Adrenal gland (tissue), 9 donors: ENCODE measurements at regions not wholly inside any gene's neighbourhood (a gene's known extent, or its start where the extent isn't known, plus 50 kb on each side); places are given as distances from the start of the nearest gene placed in this dataset.

ENCODE experiments used
- DNase-seq, 7 donors: peaks; one replicate each; pipeline ENCODE4 v3.0.0-alpha.2; 2019 to 2020
- H3K27ac ChIP-seq, 5 donors: fragments of 200-600 bp; sonication (generic) in 4 of 5; 1 replicate in 3 of 5; 2 replicates in 2 of 5; pipeline versions ENCODE4 v1.5.1 to v1.8.0; 2016 to 2020; ENCODE audit warnings: mild to moderate bottlenecking in 1 of 5
- H3K27me3 ChIP-seq: fragments of 200-600 bp; 2 replicates; pipeline ENCODE4 v1.8.0; 2021
- H3K36me3 ChIP-seq, 2 donors: fragments of 200-600 bp; replicated peaks in 1 of 2; 1 replicate in 1 of 2; 2 replicates in 1 of 2; pipeline versions ENCODE4 v1.5.1 to v1.8.0; 2018 to 2022
- H3K4me1 ChIP-seq, 2 donors: fragments of 200-600 bp; replicated peaks in 1 of 2; 1 replicate in 1 of 2; 2 replicates in 1 of 2; pipeline versions ENCODE4 v1.5.1 to v1.8.0; 2018 to 2021
- H3K4me3 ChIP-seq, 4 donors: fragments of 200-600 bp; sonication (generic) in 3 of 4; one replicate each; pipeline ENCODE4 v1.5.1; 2016 to 2018
- H3K9me3 ChIP-seq, 3 donors: fragments of 200-600 bp; sonication (generic) in 1 of 3; replicated peaks in 1 of 3; 1 replicate in 2 of 3; 2 replicates in 1 of 3; pipeline versions ENCODE4 v1.5.1 to v1.8.0; 2016 to 2021
- POLR2A ChIP-seq, 2 donors: fragments of 450-650 bp; IDR thresholded peaks; one replicate each; pipeline ENCODE4 v1.6.1; 2017; ENCODE audit warnings: antibody characterized with exemption in 2 of 2, mild to moderate bottlenecking in 2 of 2, moderate library complexity in 1 of 2
- WGBS, 4 donors: extraction: QIAGEN DNeasy Blood & Tissue Kit in 2 of 4; methylation state at CpG; one replicate each; pipeline versions ENCODE4 v1.1.5 to v1.1.7; 2013 to 2017; 5-methylcytosine and 5-hydroxymethylcytosine counted together
- intact Hi-C, 2 donors: fragments of 100-400 bp; cut with DNase I; formaldehyde crosslinking; loops; one replicate each; pipeline versions ENCODE4 v1.14.1 to v1.15.0; 2022 to 2023
- TF ChIP-seq, protein P1 (sequence below), 6 experiments: fragments of 450-650 bp in 4 of 6; fragments of 200-600 bp in 2 of 6; sonication (generic) in 1 of 6; IDR thresholded peaks; 1 replicate in 5 of 6; 2 replicates in 1 of 6; pipeline versions ENCODE4 v1.5.1 to v1.8.0; 2016 to 2021; ENCODE audit warnings: antibody characterized with exemption in 6 of 6, mild to moderate bottlenecking in 2 of 6, moderate library complexity in 1 of 6
- donor health status: healthy with polysubstance abuse.
- donor health status: Bipolar disorder and iron deficiency.
- donor health status: DM: yes; HTN: yes; CAD: no.
- donor health status: DM: no; HTN: no; CAD: no.
- donor health status: DM: no; HTN: no; CAD: no.

DNA sequence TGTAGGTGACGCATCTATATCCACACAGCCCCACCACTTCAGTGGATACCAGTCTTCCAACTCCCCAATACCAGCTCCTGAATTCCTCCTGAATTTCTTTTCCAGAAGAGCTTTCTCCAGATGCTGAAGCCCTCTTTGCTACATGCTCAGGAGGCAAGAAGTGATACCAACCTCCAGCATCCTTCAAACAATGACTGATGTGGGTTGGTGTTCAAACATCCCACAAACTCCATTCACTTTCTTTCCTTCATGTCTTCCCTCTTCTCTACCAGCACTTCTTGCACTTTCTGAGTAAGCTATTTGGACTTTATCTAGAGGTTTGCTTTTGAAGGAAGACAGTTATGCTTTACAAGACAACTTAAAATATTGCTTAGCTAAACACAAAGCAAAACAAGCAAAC lies 179.9 kb upstream of the RORB start:
- intact Hi-C loops = no loop called here
- no peak overlapping the region for H3K4me3 ChIP-seq
- no peaks in the 10 kb centered on the region for H3K9me3 ChIP-seq
- H3K36me3 ChIP-seq = no peaks in the 10 kb centered on the region
- no peak for DNase-seq
- no peaks in the 10 kb centered on the region for H3K27me3 ChIP-seq
- H3K27ac ChIP-seq = no peak overlapping the region
- no peaks in the 10 kb centered on the region for H3K4me1 ChIP-seq
- 0 to 93% (median 0%) methylated on average over 1 of the region's 1 CpG for WGBS, 4 donors
- TF ChIP-seq, protein P1, sequence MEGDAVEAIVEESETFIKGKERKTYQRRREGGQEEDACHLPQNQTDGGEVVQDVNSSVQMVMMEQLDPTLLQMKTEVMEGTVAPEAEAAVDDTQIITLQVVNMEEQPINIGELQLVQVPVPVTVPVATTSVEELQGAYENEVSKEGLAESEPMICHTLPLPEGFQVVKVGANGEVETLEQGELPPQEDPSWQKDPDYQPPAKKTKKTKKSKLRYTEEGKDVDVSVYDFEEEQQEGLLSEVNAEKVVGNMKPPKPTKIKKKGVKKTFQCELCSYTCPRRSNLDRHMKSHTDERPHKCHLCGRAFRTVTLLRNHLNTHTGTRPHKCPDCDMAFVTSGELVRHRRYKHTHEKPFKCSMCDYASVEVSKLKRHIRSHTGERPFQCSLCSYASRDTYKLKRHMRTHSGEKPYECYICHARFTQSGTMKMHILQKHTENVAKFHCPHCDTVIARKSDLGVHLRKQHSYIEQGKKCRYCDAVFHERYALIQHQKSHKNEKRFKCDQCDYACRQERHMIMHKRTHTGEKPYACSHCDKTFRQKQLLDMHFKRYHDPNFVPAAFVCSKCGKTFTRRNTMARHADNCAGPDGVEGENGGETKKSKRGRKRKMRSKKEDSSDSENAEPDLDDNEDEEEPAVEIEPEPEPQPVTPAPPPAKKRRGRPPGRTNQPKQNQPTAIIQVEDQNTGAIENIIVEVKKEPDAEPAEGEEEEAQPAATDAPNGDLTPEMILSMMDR (IDR thresholded peaks at IDR 0.05) = no peak
- no peak for TF ChIP-seq POLR2A (IDR thresholded peaks at IDR 0.05)

DNA sequence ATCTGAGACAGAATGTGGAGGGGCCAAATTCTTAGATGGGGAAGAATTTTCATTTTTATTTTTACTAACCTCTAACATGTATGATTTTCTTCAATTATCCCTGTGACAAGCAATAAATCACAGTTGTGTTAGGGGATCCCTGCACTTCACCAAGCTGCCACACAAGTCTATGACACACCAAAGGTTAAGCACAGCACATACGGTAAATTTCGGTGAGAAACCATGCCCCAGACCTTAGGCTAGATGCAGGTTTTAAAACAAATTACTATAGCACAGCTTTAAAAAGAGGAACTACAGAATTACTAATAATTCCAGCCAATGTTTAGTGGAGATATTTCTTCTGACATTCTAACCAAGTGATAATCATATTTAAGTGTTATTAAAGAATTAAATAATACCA lies 175.7 kb upstream of the RORB start:
- H3K36me3 ChIP-seq = no peaks in the 10 kb centered on the region
- no peak overlapping the region for H3K27ac ChIP-seq
- TF ChIP-seq, protein P1 (IDR thresholded peaks at IDR 0.05) = no peak
- no peak for TF ChIP-seq POLR2A (IDR thresholded peaks at IDR 0.05)
- no peaks in the 10 kb centered on the region for H3K9me3 ChIP-seq
- 56 to 75% (median 67%) methylated on average over 2 of the region's 2 CpGs for WGBS, 4 donors
- no peak overlapping the region for H3K4me3 ChIP-seq
- intact Hi-C loops = no loop called here
- no peak for DNase-seq
- H3K4me1 ChIP-seq = no peaks in the 10 kb centered on the region
- H3K27me3 ChIP-seq = no peaks in the 10 kb centered on the region

DNA sequence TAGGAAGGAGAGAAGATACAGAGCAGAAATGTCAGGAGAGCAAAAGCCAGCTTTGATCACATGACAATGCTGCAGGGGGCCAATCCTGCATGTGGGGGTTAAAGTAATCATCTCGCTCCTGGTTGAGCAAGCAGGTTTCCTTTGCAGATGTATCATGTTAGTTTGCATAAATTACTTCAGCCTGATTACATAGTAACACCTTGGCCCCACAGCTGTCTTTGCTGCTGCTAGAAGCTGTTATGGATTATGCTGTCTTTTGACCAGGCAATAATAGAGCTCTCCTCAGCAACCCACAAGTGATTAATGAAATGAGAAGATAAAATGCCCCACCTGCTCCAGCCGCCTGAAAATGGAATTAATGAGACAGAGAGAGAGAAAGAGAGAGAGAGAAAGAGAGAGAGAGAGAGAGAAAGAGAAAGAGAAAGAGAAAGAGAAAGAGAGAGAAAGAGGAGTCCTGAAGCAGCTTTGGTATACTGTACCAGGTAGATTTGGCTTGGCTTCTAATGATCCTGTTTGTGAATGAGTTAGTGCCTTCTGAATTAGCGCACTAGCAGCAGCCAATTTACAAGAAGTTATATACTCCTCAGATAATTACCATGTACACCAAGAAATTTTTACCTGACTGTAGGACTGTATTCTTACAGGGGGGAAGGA lies 174.3 kb upstream of the RORB start:
- H3K9me3 ChIP-seq = no peaks in the 10 kb centered on the region
- TF ChIP-seq, protein P1 (IDR thresholded peaks at IDR 0.05) = no peak
- no peak for TF ChIP-seq POLR2A (IDR thresholded peaks at IDR 0.05)
- no peak overlapping the region for H3K27ac ChIP-seq
- H3K4me3 ChIP-seq = no peak overlapping the region
- H3K36me3 ChIP-seq = no peaks in the 10 kb centered on the region
- intact Hi-C loops = no loop called here
- WGBS, 4 donors = 53 to 56% (median 55%) methylated on average over 3 of the region's 3 CpGs
- H3K4me1 ChIP-seq = no peaks in the 10 kb centered on the region
- DNase-seq = no peak
- no peaks in the 10 kb centered on the region for H3K27me3 ChIP-seq

DNA sequence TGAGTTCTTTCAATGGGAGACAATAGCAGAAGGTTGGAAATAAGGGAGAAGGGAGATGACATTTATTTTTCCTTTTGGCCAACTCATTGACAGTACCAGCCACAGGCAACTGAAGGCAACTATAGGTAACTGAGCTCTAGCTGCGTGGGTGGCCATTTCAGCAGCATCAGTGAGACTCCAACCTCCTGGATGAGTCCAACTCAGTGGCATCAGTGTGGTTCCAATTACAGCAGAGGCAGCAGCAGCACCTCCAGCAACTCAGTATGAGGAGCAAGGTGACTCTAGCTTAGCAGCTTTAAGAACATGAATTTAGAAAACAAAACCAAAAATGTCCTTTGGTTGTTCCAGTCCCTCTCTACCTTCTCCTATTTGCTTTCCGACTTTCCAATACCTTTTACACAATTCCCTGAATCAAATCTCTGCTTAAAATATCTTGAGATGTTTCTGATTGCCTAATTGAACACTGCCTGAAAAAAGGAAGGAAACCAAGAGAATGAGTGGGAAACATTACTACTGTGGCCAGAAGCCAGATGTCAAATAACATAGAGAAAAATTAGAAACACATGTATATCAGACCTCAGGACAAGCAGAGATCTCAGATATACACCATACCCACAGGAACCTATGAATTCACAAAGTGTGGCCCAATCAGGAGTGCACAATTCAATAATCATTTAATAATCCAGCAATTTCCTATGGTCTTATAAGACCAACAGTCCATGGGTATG lies 166.5 kb upstream of the RORB start:
- no peak for TF ChIP-seq POLR2A (IDR thresholded peaks at IDR 0.05)
- TF ChIP-seq, protein P1 (IDR thresholded peaks at IDR 0.05) = no peak
- Histone ChIP-seq H3K4me1 (no peaks in the 10 kb centered on the region), H3K27me3 (no peaks in the 10 kb centered on the region), H3K4me3 (no peak overlapping the region), H3K9me3 (no peaks in the 10 kb centered on the region), H3K27ac (no peak overlapping the region), H3K36me3 (no peaks in the 10 kb centered on the region)
- intact Hi-C loops = no loop called here
- WGBS, 4 donors = 55 to 78% (median 70%) methylated on average over 2 of the region's 2 CpGs
- no peak for DNase-seq
